ENCODE measurements at regions not wholly inside any gene's neighbourhood (a gene's known extent, or its start where the extent isn't known, plus 50 kb on each side); places are given as distances from the start of the nearest gene placed in this dataset.

GRCh38 chr7:114310345-114311110 lies 104.1 kb upstream of the FOXP2 start:
- intact Hi-C loops (cut with micrococcal nuclease), result no loop called here
- no peak for DNase-seq (ENCODE audit: low read depth, low spot score)
- Histone ChIP-seq H3K9me2 (ENCODE audit: insufficient read depth) (no peaks in the 10 kb centered on the region), H3K27me3 (ENCODE audit: insufficient read depth, low read length) (no peaks in the 10 kb centered on the region), H3K27ac (ENCODE audit: low read depth, low read length) (no peak overlapping the region), H3K4me3 (replicated peaks in 1 of 2; ENCODE audit: low read depth in 1 of 2, low read length in 2 of 2) (no peak overlapping the region), H4K20me1 (ENCODE audit: insufficient read depth) (no peaks in the 10 kb centered on the region), H3K79me2 (ENCODE audit: insufficient read depth, low read length) (no peaks in the 10 kb centered on the region), H2AFZ (ENCODE audit: low read depth, low read length, poor library complexity, severe bottlenecking) (no peak overlapping the region), H3K9ac (ENCODE audit: low read length) (no peak overlapping the region), H3K4me2 (ENCODE audit: low read length) (no peak overlapping the region), H3K4me1 (ENCODE audit: control insufficient read depth in 1 of 2, insufficient read depth in 2 of 2, low read length in 2 of 2) (no peaks in the 10 kb centered on the region), H3K9me3 (ENCODE audit: control insufficient read depth in 1 of 2, insufficient read depth in 1 of 2, low read depth in 1 of 2, low read length in 2 of 2) (no peaks in the 10 kb centered on the region), H3K36me3 (ENCODE audit: control insufficient read depth in 1 of 2, insufficient read depth in 2 of 2, low read length in 2 of 2) (no peaks in the 10 kb centered on the region)
- CTCF ChIA-PET, result interaction anchor here (0.8 to 1.3 kb wide), 5 partner anchors 96 to 1541 kb away, joined by 3 to 5 read pairs (median 3); no protein-coding TSS in a partner anchor
- no TSS peak for BruUV-seq (replicated peaks)
- POLR2A ChIA-PET, result no interaction called here
- RAD21 ChIA-PET (ENCODE audit: low non-redundant PET in 1 of 2, low total read pairs in 2 of 2, uncharacterized antibody in 2 of 2, unreplicated experiment in 2 of 2), result no interaction called here
- ATAC-seq, result no peak
- TF ChIP-seq YY1 (IDR thresholded peaks at IDR 0.05; ENCODE audit: extremely low read depth, insufficient replicate concordance, low read depth, low read length) (no peak), RAD21 (IDR thresholded peaks at IDR 0.05; ENCODE audit: low read depth) (peak; percentile 38), ZNF274 (IDR thresholded peaks at IDR 0.05; ENCODE audit: low read depth, low read length) (no peak), POLR2A (IDR thresholded peaks at IDR 0.05; ENCODE audit: borderline replicate concordance, extremely low read depth, insufficient read depth, insufficient read length) (no peak)

GRCh38 chr7:114309729-114310128 lies 104.9 kb upstream of the FOXP2 start:
- POLR2A ChIA-PET, result no interaction called here
- RAD21 ChIA-PET (ENCODE audit: low non-redundant PET in 1 of 2, low total read pairs in 2 of 2, uncharacterized antibody in 2 of 2, unreplicated experiment in 2 of 2), result no interaction called here
- Histone ChIP-seq H3K79me2 (ENCODE audit: insufficient read depth, low read length) (no peaks in the 10 kb centered on the region), H4K20me1 (ENCODE audit: insufficient read depth) (no peaks in the 10 kb centered on the region), H3K27ac (ENCODE audit: low read depth, low read length) (no peak overlapping the region), H3K27me3 (ENCODE audit: insufficient read depth, low read length) (no peaks in the 10 kb centered on the region), H3K36me3 (ENCODE audit: control insufficient read depth in 1 of 2, insufficient read depth in 2 of 2, low read length in 2 of 2) (no peaks in the 10 kb centered on the region), H2AFZ (ENCODE audit: low read depth, low read length, poor library complexity, severe bottlenecking) (no peak overlapping the region), H3K4me3 (replicated peaks in 1 of 2; ENCODE audit: low read depth in 1 of 2, low read length in 2 of 2) (no peak overlapping the region), H3K9ac (ENCODE audit: low read length) (no peak overlapping the region), H3K9me3 (ENCODE audit: control insufficient read depth in 1 of 2, insufficient read depth in 1 of 2, low read depth in 1 of 2, low read length in 2 of 2) (no peaks in the 10 kb centered on the region), H3K9me2 (ENCODE audit: insufficient read depth) (no peaks in the 10 kb centered on the region), H3K4me1 (ENCODE audit: control insufficient read depth in 1 of 2, insufficient read depth in 2 of 2, low read length in 2 of 2) (no peaks in the 10 kb centered on the region), H3K4me2 (ENCODE audit: low read length) (no peak overlapping the region)
- intact Hi-C loops (cut with micrococcal nuclease), result no loop called here
- DNase-seq (ENCODE audit: low read depth, low spot score), result no peak
- BruUV-seq (replicated peaks), result no TSS peak
- ATAC-seq, result no peak
- CTCF ChIA-PET, result interaction anchor here (1.0 to 1.3 kb wide), 4 partner anchors 117 to 1542 kb away, joined by 3 to 5 read pairs (median 4); no protein-coding TSS in a partner anchor
- TF ChIP-seq SP1 (IDR thresholded peaks at IDR 0.05; ENCODE audit: low read depth), result no peak
- no peak for TF ChIP-seq ELF1 (IDR thresholded peaks at IDR 0.05; ENCODE audit: borderline replicate concordance, low read depth)
- TF ChIP-seq CTCF (IDR thresholded peaks at IDR 0.05 in 2 of 3, conservative IDR thresholded peaks at IDR 0.05 in 1 of 3; ENCODE audit: borderline replicate concordance in 1 of 3, insufficient read depth in 1 of 3, low read depth in 2 of 3, low read length in 2 of 3), result no peak
- TF ChIP-seq SRF (IDR thresholded peaks at IDR 0.05; ENCODE audit: low read depth), result no peak
- no peak for TF ChIP-seq POLR2A (IDR thresholded peaks at IDR 0.05; ENCODE audit: borderline replicate concordance, extremely low read depth, insufficient read depth, insufficient read length)
- no peak for TF ChIP-seq REST (IDR thresholded peaks at IDR 0.05; ENCODE audit: low read depth)
- no peak for TF ChIP-seq ZBTB33 (IDR thresholded peaks at IDR 0.05; ENCODE audit: extremely low read depth, insufficient replicate concordance, low read length)
- no peak for TF ChIP-seq EZH2 (IDR thresholded peaks at IDR 0.05)

Measured in HCT116 (cell line).